ENCODE measurements at regions not wholly inside any gene's neighbourhood (a gene's known extent, or its start where the extent isn't known, plus 50 kb on each side); places are given as distances from the start of the nearest gene placed in this dataset.
"Not testable (repeated sequence)": the region's sequence is repeated elsewhere in the genome, so short reads cannot be mapped to it uniquely, and the experiment has no call there.

GRCh38 chr20:26373066-26373465, 676.4 kb upstream of the ZNF337 start:
- H3K9me3 ChIP-seq, H3K36me3 ChIP-seq, H3K4me3 ChIP-seq, DNase-seq, H3K27me3 ChIP-seq: not testable (repeated sequence)

GRCh38 chr20:26354511-26354910, 657.9 kb upstream of the ZNF337 start:
- H3K27me3 ChIP-seq, result no peaks in the 10 kb centered on the region
- H3K4me3 ChIP-seq, result no peak overlapping the region
- H3K36me3 ChIP-seq, result no peaks in the 10 kb centered on the region
- DNase-seq, result no peak
- no peaks in the 10 kb centered on the region for H3K9me3 ChIP-seq

DNA sequence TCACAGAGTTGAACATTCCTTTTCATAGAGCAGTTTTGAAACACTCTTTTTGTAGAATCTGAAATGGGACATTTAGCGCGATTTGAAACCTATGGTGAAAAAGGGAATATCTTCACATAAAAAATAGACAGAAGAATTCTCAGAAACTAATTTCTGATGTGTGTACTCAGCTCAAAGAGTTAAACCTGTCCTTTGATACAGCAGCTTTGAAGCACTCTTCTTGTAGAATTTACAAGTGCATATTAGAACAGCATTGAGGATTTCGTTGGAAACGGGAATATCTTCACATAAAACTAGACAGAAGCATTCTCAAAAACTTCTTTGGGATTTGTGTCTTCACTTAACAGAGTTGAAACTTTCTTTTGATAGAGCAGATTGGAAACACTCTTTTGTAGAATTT, 650.7 kb upstream of the ZNF337 start:
- Histone ChIP-seq H3K36me3 (no peaks in the 10 kb centered on the region), H3K4me3 (no peak overlapping the region), H3K9me3 (no peaks in the 10 kb centered on the region), H3K27me3 (no peaks in the 10 kb centered on the region)
- no peak for DNase-seq

GRCh38 chr20:26340460-26341065, 643.9 kb upstream of the ZNF337 start:
- not testable (repeated sequence) for H3K9me3 ChIP-seq, DNase-seq, H3K27me3 ChIP-seq, H3K36me3 ChIP-seq, H3K4me3 ChIP-seq

DNA sequence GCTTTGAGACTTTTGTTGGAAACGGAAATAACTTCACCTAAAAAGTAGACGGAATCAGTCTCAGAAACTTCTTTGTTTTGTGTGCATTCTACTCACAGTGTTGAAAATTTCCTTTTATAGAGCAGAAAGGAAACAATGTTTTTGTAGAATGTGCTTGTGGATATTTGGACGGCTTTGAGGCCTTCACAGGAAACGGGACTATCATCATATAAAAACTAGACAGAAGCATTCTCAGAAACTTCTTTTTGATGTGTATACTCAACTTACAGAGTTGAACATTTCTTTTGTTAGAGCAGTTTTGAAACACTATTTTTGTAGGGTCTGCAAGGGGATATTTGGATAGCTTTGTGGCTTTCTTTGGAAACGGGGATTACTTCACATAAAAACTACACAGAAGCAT, 627.5 kb upstream of the ZNF337 start:
- H3K9me3 ChIP-seq, result no peaks in the 10 kb centered on the region
- no peaks in the 10 kb centered on the region for H3K36me3 ChIP-seq
- H3K4me3 ChIP-seq, result no peak overlapping the region
- no peak for DNase-seq
- H3K27me3 ChIP-seq, result no peaks in the 10 kb centered on the region

- H3K27me3 ChIP-seq, result no peaks in the 10 kb centered on the region
- no peak overlapping the region for H3K4me3 ChIP-seq
- no peaks in the 10 kb centered on the region for H3K9me3 ChIP-seq
- no peak for DNase-seq
- no peaks in the 10 kb centered on the region for H3K36me3 ChIP-seq
Measured at GRCh38 chr20:26315054-26315453, 618.4 kb upstream of the ZNF337 start.

- not testable (repeated sequence) for DNase-seq
Measured at GRCh38 chr20:26309720-26310119, 613.1 kb upstream of the ZNF337 start.

DNA sequence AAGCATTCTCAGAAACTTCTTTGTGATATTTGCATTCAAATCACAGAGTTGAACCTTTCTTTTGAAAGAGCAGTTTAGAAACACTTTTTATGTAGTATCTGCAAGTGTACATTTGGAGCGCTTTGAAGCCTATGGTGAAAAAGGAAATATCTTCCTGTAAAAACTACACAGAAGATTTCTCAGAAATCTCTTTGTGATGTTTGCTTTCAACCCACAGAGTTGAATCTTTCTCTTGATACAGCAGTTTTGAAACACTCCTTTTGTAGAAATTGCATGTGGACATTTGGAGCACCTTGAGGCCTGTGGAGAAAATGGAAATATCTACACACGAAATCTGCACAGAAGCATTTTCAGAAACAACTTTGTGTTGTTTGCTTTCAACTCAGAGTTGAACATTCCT, 612.3 kb upstream of the ZNF337 start:
- no peaks in the 10 kb centered on the region for H3K36me3 ChIP-seq
- no peaks in the 10 kb centered on the region for H3K27me3 ChIP-seq
- no peak overlapping the region for H3K4me3 ChIP-seq
- no peak for DNase-seq
- no peaks in the 10 kb centered on the region for H3K9me3 ChIP-seq

More at GRCh38 chr20:26309720-26310119, 613.1 kb upstream of the ZNF337 start:
- H3K4me3 ChIP-seq, H3K9me3 ChIP-seq, H3K36me3 ChIP-seq, H3K27me3 ChIP-seq: not testable (repeated sequence)

DNA sequence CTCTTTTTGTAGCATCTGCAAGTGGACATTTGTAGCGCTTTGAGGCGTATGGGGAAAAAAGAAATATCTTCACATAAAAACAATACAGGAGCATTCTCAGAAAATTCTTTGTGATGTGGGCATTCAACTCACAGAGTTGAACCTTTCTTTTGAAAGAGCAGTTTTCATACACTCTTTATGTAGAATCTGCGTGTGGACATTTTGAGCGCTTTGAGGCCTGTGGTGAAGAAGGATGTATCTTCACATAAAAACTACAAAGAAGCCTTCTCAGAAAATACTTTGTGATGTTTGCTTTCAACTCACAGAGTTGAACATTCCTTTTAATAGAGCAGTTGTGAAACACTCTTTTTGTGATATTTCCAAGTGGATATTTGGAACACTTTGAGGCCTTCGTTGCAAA, 598.4 kb upstream of the ZNF337 start:
- no peak for DNase-seq
- H3K9me3 ChIP-seq, result no peaks in the 10 kb centered on the region

DNA sequence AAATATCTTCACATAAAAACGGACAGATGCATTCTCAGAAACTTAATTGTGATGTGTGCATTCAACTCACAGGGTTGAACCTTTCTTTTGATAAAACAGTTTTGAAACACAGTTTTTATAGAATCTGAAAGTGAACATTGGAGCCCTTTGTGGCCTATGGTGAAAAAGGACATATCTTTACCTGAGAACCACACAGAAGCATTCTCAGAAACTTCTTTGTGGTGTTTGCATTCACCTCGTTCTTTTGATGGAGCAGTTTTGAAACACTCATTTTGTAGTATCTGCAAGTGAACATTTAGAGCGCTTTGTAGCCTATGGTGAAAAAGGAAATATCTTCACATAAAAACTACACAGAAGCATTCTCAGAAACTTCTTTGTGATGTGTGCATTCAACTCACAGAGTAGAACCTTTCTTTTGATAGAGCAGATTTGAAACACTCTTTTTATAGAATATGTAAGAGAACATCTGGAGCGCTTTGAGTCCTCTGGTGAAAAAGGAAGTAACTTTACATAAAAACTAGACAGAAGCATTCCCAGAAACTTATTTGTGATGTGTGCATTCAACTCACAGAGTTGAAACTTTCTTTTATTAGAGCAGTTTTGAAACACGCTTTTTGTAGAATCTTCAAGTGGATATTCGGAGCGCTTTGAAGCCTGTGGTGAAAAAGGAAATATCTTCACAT, 591.9 kb upstream of the ZNF337 start:
- DNase-seq, H3K27me3 ChIP-seq, H3K4me3 ChIP-seq, H3K9me3 ChIP-seq, H3K36me3 ChIP-seq: not testable (repeated sequence)

More for the DNA sequence above, 598.4 kb upstream of the ZNF337 start:
- Histone ChIP-seq H3K27me3 (no peaks in the 10 kb centered on the region), H3K4me3 (no peak overlapping the region), H3K36me3 (no peaks in the 10 kb centered on the region)

DNA sequence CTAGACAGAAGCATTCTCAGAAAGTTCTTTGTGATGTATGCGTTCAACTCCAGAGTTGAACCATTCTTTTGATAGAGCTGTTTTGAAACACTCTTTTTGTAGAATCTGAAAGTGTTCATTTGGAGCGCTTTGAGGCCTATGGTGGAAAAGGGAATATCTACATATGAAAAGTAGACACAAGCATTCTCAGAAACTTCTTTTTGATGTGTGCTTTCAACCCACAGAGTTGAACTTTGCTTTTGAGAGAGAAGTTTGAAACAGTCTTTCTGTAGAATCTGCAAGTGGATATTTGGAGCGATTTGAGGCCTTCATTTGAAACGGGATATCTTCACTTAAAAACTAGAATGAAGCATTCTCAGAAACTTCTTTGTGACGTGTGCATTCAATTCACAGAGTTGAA, 582.6 kb upstream of the ZNF337 start:
- no peaks in the 10 kb centered on the region for H3K27me3 ChIP-seq
- no peaks in the 10 kb centered on the region for H3K9me3 ChIP-seq
- no peak overlapping the region for H3K4me3 ChIP-seq
- no peak for DNase-seq
- H3K36me3 ChIP-seq, result no peaks in the 10 kb centered on the region

GRCh38 chr20:26277339-26277738, 580.7 kb upstream of the ZNF337 start:
- H3K36me3 ChIP-seq, result no peaks in the 10 kb centered on the region
- H3K27me3 ChIP-seq, result no peaks in the 10 kb centered on the region
- DNase-seq, result no peak
- no peaks in the 10 kb centered on the region for H3K9me3 ChIP-seq
- no peak overlapping the region for H3K4me3 ChIP-seq

DNA sequence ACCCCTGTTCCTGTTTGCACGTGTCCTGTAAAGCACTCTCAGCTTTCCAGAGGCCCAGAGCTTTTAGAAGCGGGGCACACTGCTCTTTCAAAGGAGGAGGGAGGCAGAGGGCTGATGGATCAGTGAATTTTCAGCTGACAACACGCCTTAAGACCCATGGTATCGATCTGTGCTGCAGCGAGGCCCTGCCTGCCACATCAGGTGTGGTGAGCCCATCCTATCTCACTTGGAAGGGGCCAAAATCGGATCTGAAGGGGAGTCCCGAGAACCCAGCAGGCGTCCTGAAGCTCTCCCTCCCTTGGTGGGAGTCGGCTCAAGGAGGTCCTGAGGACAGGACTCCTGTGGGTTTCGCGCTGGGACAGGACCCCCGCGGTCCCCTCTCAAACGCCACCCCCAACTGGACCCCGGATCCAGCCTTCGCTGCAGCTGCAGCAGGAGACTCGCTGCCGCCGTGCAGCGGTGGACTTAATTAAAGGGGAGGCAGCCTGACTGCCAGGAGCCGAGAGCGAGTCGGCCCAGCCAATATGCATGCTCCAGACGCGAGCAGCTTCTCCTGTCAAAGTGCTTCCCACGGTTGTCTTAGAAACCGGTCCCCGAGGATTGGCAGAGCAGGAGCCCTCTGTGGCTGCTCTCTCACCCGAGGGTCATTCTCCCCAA, 580.0 kb upstream of the ZNF337 start:
- Histone ChIP-seq H3K9me3 (no peaks in the 10 kb centered on the region), H3K4me3 (no peak overlapping the region), H3K27me3 (no peaks in the 10 kb centered on the region), H3K36me3 (no peaks in the 10 kb centered on the region)
- peak; percentile 4 for DNase-seq

DNA sequence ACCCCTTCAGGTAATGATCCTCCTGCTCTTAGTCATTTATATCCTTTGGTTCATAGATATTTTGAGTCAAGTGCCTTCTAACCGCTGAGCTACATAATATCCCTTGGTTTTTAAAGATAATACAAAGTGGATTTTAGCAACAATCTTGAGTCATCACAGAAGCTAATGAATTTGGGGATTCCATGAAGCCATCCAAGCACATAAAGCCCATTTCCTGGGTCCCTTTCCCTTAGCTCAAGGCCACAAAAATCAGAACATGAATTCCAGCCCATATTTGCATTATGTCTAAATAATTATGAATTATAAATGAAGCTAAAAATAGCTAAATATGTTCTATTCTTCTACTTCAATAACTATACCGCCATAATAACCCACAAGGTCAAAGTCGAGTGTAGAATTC, 572.1 kb upstream of the ZNF337 start:
- not testable (repeated sequence) for H3K36me3 ChIP-seq, H3K9me3 ChIP-seq, H3K27me3 ChIP-seq, H3K4me3 ChIP-seq, DNase-seq

GRCh38 chr20:26260925-26261324, 564.3 kb upstream of the ZNF337 start:
- not testable (repeated sequence) for H3K36me3 ChIP-seq, DNase-seq, H3K27me3 ChIP-seq, H3K4me3 ChIP-seq, H3K9me3 ChIP-seq

DNA sequence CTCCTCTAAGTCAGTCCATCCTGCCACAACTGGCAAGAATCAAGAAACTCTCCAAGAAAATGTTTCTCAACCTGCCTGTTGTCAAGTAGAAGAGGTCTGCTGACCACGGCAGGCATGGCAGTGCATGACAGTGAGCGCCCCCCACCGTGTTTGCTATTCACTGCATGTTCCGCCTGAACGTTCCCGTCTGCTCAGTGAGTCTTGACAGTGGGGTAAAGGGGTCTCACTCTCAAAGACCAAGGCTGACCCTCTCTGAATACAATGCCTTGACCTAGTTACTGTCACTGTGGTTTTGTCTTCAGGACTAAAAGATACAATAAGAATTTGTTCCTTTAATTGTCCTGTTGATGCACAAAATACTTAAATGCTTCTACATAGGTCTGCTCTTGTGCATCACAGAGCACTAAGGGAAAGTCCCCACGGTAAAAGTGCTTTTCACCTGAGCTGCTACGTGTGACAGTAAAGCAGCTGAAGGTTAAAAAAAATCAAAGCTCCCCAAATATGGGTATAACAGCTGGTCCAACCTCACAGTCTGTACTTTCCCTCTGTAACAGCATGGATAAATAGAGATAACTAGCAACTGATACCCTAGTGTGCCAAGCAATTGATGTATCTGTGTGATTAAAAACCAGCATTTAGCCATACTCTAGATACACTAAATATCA, 555.8 kb upstream of the ZNF337 start:
- H3K9me3 ChIP-seq, DNase-seq, H3K27me3 ChIP-seq, H3K4me3 ChIP-seq, H3K36me3 ChIP-seq: not testable (repeated sequence)

- DNase-seq, H3K4me3 ChIP-seq, H3K27me3 ChIP-seq, H3K9me3 ChIP-seq, H3K36me3 ChIP-seq: not testable (repeated sequence)
Measured at GRCh38 chr20:26251376-26251775, 554.7 kb upstream of the ZNF337 start.
